ENCODE measurements at regions not wholly inside any gene's neighbourhood (a gene's known extent, or its start where the extent isn't known, plus 50 kb on each side); places are given as distances from the start of the nearest gene placed in this dataset.

DNA sequence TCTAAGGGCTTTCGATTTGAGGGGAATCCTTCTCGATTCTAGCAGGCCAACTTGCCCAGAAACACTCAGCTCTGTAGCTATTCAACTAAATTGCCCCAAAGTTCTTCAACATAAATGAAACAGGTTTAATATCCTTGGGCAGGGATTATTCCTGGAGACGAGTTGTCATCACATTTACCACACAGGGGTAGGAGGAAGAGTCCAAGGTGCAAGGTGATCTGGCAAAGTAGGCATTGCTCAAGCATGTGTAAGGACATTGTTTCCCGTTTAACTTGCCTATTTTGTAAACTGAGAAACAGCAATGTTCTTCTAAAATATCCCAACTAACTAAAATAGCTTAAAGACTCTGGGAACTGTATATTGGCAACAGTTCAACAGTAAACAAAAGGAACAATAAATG, 814.3 kb downstream of the BCL11A start:
- no peak for TF ChIP-seq POLR2A (IDR thresholded peaks at IDR 0.05)
- TF ChIP-seq, protein P1, sequence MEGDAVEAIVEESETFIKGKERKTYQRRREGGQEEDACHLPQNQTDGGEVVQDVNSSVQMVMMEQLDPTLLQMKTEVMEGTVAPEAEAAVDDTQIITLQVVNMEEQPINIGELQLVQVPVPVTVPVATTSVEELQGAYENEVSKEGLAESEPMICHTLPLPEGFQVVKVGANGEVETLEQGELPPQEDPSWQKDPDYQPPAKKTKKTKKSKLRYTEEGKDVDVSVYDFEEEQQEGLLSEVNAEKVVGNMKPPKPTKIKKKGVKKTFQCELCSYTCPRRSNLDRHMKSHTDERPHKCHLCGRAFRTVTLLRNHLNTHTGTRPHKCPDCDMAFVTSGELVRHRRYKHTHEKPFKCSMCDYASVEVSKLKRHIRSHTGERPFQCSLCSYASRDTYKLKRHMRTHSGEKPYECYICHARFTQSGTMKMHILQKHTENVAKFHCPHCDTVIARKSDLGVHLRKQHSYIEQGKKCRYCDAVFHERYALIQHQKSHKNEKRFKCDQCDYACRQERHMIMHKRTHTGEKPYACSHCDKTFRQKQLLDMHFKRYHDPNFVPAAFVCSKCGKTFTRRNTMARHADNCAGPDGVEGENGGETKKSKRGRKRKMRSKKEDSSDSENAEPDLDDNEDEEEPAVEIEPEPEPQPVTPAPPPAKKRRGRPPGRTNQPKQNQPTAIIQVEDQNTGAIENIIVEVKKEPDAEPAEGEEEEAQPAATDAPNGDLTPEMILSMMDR (IDR thresholded peaks at IDR 0.05) = no peak
